HG03354 (cell line): ENCODE measurements at regions not wholly inside any gene's neighbourhood (a gene's known extent, or its start where the extent isn't known, plus 50 kb on each side); places are given as distances from the start of the nearest gene placed in this dataset.

Experiments
- ATAC-seq: cut with Tn5 transposase; IDR thresholded peaks from one replicate; pipeline ENCODE4 v1.9.1; 2021; ENCODE audit warnings: mild to moderate bottlenecking; ENCODE audit not compliant: unreplicated experiment, poor library complexity, severe bottlenecking

- no peak for ATAC-seq
Observed at GRCh38 chr1:238517711-238518110, 627.0 kb upstream of the ZP4 start.

DNA sequence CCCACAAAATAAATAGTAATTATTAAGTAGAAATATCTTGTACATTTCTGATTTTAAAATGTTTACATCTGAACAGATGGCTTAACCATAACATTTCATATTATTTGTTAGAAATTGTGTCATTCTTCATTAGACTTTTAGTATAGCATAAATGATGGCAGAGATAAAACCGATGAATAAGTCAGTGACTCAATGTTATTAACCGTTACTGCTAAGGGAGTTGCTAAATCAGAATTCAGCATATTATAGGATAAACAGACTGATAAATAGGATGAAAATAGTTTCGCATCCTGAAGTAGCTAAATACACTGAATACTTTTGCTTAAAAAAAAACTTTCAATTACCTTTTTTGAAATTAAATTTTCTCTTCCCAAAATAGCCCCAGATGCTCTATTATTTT is 610.6 kb upstream of the ZP4 start:
- ATAC-seq, result no peak

DNA sequence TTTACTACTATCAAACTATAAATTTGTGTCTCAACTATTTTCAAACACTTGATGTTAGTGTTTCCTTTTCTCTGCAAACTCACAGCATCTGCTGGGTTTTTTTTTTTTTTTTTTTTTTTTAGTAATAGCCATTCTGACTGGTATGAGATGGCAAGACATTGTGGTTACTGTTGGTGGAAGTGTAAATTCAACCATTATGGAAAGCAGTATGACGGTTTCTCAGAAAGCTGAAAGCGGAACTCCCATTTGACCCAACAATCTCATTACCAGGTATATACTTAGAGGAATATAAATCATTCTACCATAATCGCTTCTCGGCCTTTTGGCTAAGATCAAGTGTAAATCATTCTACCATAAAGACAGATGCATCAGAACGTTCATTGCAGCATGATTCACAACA is 608.3 kb upstream of the ZP4 start:
- ATAC-seq, result no peak

- ATAC-seq, result no peak
Observed at GRCh38 chr1:238492271-238492670, 601.5 kb upstream of the ZP4 start.

- no peak for ATAC-seq
Observed at GRCh38 chr1:238491265-238491664, 600.5 kb upstream of the ZP4 start.

- ATAC-seq, result no peak
Observed at GRCh38 chr1:238489006-238489405, 598.3 kb upstream of the ZP4 start.

- no peak for ATAC-seq
Observed at GRCh38 chr1:238488401-238488800, 597.7 kb upstream of the ZP4 start.

- ATAC-seq, result no peak
Observed at GRCh38 chr1:238487931-238488330, 597.2 kb upstream of the ZP4 start.

DNA sequence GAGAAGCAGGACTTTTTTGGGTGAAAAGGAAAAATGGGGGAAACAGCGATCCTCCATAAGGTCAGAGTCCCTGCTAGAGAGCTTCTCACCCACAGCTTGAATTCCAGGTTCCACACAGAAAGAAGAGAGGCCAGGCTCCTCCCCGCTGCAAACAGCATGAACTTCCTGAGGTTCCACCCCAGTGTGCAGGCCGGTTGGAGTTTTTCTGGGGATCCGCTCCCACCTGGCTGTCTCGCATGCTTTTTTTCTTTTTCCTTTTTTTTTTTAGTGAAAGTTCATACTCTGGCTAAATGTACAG is 595.1 kb upstream of the ZP4 start:
- ATAC-seq, result no peak

DNA sequence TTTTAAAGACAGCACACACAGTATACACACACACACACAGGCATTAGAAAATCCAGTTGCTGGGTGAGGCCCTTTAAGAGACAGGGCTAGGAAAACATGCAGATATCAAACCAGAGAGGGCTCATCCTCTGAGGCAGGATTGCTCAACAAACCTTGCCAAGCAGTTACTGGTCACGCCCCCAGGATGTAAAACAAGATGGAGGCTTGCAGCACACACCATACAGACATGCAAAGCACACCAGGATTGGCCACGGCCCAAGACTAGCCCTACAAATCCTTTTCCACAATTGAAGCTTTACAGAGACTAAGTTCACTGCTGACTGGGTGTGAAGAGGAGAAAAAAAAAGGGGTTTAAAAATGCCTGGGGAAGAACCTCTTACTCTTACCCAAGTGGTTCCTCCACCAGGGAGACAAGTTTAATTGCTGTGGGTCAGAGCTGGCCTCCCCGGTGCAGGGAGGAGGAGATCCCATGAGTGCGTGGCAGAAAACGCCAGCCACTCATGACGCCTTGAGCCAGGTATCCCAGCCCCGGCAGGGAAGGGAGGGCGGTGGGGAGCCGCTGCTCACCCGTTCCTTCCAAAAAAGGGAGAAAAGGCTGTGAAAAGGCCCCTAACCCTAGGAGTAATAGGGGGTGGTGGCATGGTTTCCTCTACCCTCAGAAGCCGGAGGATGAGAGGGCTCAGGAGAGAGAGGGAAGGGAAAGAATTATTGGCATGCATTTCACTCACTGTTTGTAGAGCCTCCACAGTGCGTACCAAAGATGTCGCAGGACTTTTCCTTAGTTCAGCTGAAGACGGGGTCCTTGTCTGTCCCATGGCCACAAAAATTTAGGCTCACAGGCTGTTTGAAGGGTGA is 594.6 kb upstream of the ZP4 start:
- no peak for ATAC-seq

DNA sequence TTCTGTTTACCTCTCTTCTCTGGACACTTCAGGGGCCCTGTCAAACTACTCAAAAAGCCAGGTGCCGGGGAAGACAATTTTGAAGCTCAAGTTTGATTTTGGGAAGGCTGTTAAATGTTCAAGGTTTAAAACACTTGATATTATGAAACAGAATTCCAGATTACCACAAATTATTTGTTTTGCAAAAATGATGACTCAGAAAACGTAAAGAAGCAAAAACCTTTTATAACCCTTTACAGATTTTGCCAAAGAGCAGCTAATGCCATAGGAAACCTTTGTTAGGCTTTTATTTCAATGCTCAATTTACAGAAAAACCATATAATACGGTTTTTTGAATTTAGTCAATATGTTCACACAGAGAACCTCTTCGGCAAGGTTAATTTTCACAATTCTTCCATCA is 593.4 kb upstream of the ZP4 start:
- no peak for ATAC-seq

DNA sequence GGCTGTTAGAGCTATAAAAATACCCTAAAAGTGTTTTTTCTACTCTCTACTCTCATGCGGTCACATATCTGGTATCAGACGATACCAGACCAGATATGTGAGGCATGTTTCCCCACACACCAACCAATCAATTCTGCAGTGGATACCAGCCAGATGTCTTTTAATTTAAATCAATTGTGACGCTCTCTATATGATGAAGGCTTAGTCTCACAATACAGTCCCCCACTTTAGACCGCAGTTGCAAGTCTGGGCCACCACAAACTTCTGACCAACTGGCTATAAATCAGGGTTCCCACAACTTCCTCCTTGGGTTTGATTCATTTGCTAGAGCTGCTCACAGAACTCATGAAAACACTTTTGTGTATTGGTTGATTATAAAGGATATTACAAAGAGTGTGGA is 586.1 kb upstream of the ZP4 start:
- no peak for ATAC-seq

GRCh38 chr1:238475712-238476111 is 585.0 kb upstream of the ZP4 start:
- ATAC-seq, result no peak

DNA sequence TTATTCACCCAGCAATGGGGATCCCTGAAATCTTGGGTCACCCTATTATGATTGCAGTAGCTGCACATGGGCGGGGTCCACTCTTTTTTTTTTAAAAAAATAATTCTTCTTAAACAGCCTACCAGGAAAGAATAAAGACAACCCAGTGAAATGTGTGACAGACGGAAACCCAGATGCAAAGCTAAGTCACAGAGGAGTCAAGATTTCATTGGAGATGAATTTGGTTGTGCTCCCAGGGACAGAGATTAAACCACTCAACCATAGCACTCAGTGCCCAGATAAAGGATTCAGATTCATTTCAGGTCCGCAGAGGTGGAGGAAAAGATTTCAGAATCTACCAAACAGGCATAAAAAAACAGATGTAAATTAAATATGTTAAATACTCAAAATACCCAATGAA is 583.5 kb upstream of the ZP4 start:
- ATAC-seq, result no peak

DNA sequence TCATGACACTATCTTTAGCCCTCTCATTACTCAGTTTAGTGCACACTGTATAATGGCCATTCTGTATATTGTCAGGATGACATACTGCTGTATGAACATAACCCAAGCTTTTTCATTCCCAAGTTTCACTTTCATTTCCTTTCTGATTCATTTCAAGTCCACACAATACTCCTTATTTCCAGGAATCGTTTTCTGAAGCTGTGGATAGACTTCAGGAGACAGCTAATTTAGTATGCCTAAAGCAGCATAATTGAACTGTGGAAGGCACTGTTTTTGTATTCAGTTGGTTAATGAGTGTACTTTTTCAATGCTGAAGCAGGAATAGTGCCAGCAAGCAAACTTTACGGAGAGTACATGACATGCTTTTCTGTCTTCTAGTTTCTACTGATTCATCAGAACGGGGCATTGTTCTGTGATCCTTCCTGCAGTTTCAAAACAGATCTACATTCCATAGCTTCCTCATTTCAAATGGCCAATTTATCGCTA is 578.5 kb upstream of the ZP4 start:
- no peak for ATAC-seq

DNA sequence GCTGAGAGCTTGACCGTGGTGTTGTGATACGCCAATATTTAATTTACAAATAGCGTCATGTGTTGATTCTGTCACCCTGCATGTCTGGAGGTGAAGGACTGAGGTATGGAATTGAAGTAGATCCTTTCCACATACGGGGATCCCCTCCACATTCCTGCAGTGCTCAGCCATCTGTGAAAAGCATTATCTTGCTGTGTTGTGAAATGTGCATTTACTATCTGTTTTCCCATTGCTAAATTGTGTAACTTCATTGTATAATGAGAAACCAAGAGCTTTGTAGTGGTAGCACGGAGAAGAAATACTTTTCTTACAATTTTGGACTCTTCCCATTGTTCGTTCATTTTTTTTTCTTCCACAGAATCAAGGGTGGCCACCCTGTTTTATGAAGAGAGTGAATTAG is 577.3 kb upstream of the ZP4 start:
- no peak for ATAC-seq

DNA sequence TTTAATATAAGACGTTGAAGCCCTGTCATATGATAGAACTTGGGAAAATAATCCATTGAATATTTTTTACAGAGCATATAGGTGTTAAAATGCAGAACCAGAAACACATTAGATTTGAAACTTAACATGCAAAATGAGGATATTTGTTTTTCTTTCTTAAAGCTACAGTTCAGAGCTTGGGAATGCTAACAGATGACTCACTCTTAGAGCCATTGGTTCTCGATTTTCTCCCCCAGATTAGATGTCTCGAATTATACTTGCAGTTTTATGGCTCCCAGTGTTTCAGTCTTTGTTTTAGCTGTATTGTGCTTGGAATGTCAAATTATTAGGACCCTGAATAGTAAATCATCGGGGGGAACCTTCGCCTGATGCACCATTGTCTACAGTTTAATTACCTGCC is 575.7 kb upstream of the ZP4 start:
- no peak for ATAC-seq

GRCh38 chr1:238465449-238465848 is 574.7 kb upstream of the ZP4 start:
- no peak for ATAC-seq

- no peak for ATAC-seq
Observed at GRCh38 chr1:238458899-238459298, 568.2 kb upstream of the ZP4 start.

- ATAC-seq, result no peak
Observed at GRCh38 chr1:238457610-238458009, 566.9 kb upstream of the ZP4 start.

DNA sequence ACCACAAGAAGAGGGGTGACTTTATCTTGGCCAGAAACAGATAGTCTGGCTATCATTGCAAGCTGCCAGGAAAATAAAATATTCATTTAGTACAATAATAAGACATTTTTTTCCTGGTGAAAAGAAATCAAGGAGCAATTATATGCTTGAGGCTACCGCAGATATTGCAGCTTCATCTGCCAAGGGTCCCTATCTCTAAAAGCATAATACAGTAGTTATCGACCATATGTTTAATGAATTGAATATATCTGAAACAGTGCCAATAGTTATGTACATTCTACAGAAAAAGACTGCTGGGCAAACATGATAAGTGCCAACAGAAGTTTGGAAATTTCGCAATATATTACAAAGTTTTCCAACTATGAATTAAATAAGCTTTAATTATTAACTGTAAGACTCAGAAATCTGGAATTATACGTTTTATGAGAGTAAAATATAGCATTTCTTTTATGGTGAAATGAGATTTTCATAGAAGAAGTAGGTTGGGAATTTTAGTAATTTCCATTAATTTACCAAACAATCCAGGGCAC is 561.1 kb upstream of the ZP4 start:
- ATAC-seq, result no peak

- ATAC-seq, result no peak
Observed at GRCh38 chr1:238450976-238451375, 560.3 kb upstream of the ZP4 start.
